ENCODE measurements at regions not wholly inside any gene's neighbourhood (a gene's known extent, or its start where the extent isn't known, plus 50 kb on each side); places are given as distances from the start of the nearest gene placed in this dataset.

- H3K9me2 ChIP-seq (replicated peaks; ENCODE audit: insufficient read depth, low read length) = no peaks in the 10 kb centered on the region
- TF ChIP-seq CTCF (IDR thresholded peaks at IDR 0.05; ENCODE audit: insufficient read depth, low read length, poor library complexity, severe bottlenecking) = no peak
- TF ChIP-seq EZH2phosphoT487 (conservative IDR thresholded peaks at IDR 0.05; ENCODE audit: low read length) = no peak
- no peaks in the 10 kb centered on the region for H3K9me3 ChIP-seq (ENCODE audit: insufficient read depth, low read length)
- H3F3A ChIP-seq (ENCODE audit: insufficient read depth) = no peaks in the 10 kb centered on the region
- no peaks in the 10 kb centered on the region for H4K20me1 ChIP-seq (ENCODE audit: low read depth, low read length)
- no peaks in the 10 kb centered on the region for H3K27me3 ChIP-seq (ENCODE audit: low read length)
- no peak overlapping the region for H2AFZ ChIP-seq (ENCODE audit: low read depth, low read length, severe bottlenecking)
- H3K9ac ChIP-seq (ENCODE audit: low read length) = no peak overlapping the region
- H3K4me2 ChIP-seq (ENCODE audit: low read depth, low read length, poor library complexity, severe bottlenecking) = no peak overlapping the region
- no peaks in the 10 kb centered on the region for H3K79me2 ChIP-seq (ENCODE audit: insufficient read depth, low read length)
- H3K36me3 ChIP-seq (ENCODE audit: low read length) = no peaks in the 10 kb centered on the region
- H3K4me3 ChIP-seq (ENCODE audit: insufficient read depth, low read length, poor library complexity, severe bottlenecking) = no peak overlapping the region
- H3K27ac ChIP-seq (ENCODE audit: low read depth, low read length) = no peak overlapping the region
These were observed 303.6 kb upstream of the AKR1E2 start for GRCh38 chr10:4522296-4523000.

GRCh38 chr10:4519658-4520402 lies 306.2 kb upstream of the AKR1E2 start:
- Histone ChIP-seq H3K9ac (ENCODE audit: low read length) (no peak overlapping the region), H3K36me3 (ENCODE audit: low read length) (no peaks in the 10 kb centered on the region), H3K4me3 (ENCODE audit: insufficient read depth, low read length, poor library complexity, severe bottlenecking) (no peak overlapping the region), H3K4me2 (ENCODE audit: low read depth, low read length, poor library complexity, severe bottlenecking) (no peak overlapping the region), H3K9me2 (replicated peaks; ENCODE audit: insufficient read depth, low read length) (no peaks in the 10 kb centered on the region), H3K79me2 (ENCODE audit: insufficient read depth, low read length) (no peaks in the 10 kb centered on the region), H2AFZ (ENCODE audit: low read depth, low read length, severe bottlenecking) (no peak overlapping the region), H3F3A (ENCODE audit: insufficient read depth) (no peaks in the 10 kb centered on the region), H4K20me1 (ENCODE audit: low read depth, low read length) (no peaks in the 10 kb centered on the region), H3K27ac (ENCODE audit: low read depth, low read length) (no peak overlapping the region), H3K27me3 (ENCODE audit: low read length) (no peaks in the 10 kb centered on the region), H3K9me3 (ENCODE audit: insufficient read depth, low read length) (no peaks in the 10 kb centered on the region)
- TF ChIP-seq CTCF (IDR thresholded peaks at IDR 0.05; ENCODE audit: insufficient read depth, low read length, poor library complexity, severe bottlenecking) (no peak), EZH2phosphoT487 (conservative IDR thresholded peaks at IDR 0.05; ENCODE audit: low read length) (no peak)

- Histone ChIP-seq H3K9ac (ENCODE audit: low read length) (no peak overlapping the region), H2AFZ (ENCODE audit: low read depth, low read length, severe bottlenecking) (no peak overlapping the region), H3K4me3 (ENCODE audit: insufficient read depth, low read length, poor library complexity, severe bottlenecking) (no peak overlapping the region), H3K27ac (ENCODE audit: low read depth, low read length) (no peak overlapping the region), H3K9me2 (replicated peaks; ENCODE audit: insufficient read depth, low read length) (no peaks in the 10 kb centered on the region), H3K9me3 (ENCODE audit: insufficient read depth, low read length) (no peaks in the 10 kb centered on the region), H3F3A (ENCODE audit: insufficient read depth) (no peaks in the 10 kb centered on the region), H3K27me3 (ENCODE audit: low read length) (no peaks in the 10 kb centered on the region), H3K36me3 (ENCODE audit: low read length) (no peaks in the 10 kb centered on the region), H4K20me1 (ENCODE audit: low read depth, low read length) (no peaks in the 10 kb centered on the region), H3K79me2 (ENCODE audit: insufficient read depth, low read length) (no peaks in the 10 kb centered on the region), H3K4me2 (ENCODE audit: low read depth, low read length, poor library complexity, severe bottlenecking) (no peak overlapping the region)
- no peak for TF ChIP-seq CTCF (IDR thresholded peaks at IDR 0.05; ENCODE audit: insufficient read depth, low read length, poor library complexity, severe bottlenecking)
- no peak for TF ChIP-seq EZH2phosphoT487 (conservative IDR thresholded peaks at IDR 0.05; ENCODE audit: low read length)
These were observed 308.3 kb upstream of the AKR1E2 start for GRCh38 chr10:4517746-4518145.
